NT2/D1 (cell line): ENCODE measurements at regions not wholly inside any gene's neighbourhood (a gene's known extent, or its start where the extent isn't known, plus 50 kb on each side); places are given as distances from the start of the nearest gene placed in this dataset.

Source experiments
- YY1 ChIP-seq: IDR thresholded peaks from 2 replicates; pipeline ENCODE4 v1.6.1; 2011; ENCODE audit not compliant: insufficient read length, insufficient read depth
- ZNF274 ChIP-seq: IDR thresholded peaks from 2 replicates; pipeline ENCODE4 v1.6.1; 2011; ENCODE audit warnings: mild to moderate bottlenecking, low read depth, low read length

GRCh38 chr20:60589623-60590022, 631.4 kb downstream of the CDH26 start:
- TF ChIP-seq YY1: no peak
- TF ChIP-seq ZNF274: no peak
